OCI-LY7 (cell line): ENCODE measurements at regions not wholly inside any gene's neighbourhood (a gene's known extent, or its start where the extent isn't known, plus 50 kb on each side); places are given as distances from the start of the nearest gene placed in this dataset.

ENCODE experiments used
- CTCF ChIP-seq: fragments of 200-600 bp; sonication (generic); conservative IDR thresholded peaks from 2 replicates; pipeline ENCODE4 v1.5.1; 2014; ENCODE audit warnings: mild to moderate bottlenecking, antibody characterized with exemption, low read length, moderate library complexity, mixed read lengths
- EZH2phosphoT487 ChIP-seq: fragments of 200-600 bp; sonication (generic); IDR thresholded peaks from 2 replicates; pipeline ENCODE4 v1.6.1; 2018; ENCODE audit warnings: low read depth, borderline replicate concordance, mild to moderate bottlenecking, mixed run types, antibody characterized with exemption, low read length, moderate library complexity, mixed read lengths

GRCh38 chr4:56247646-56248045, 139.6 kb downstream of the AASDH start:
- TF ChIP-seq CTCF (no peak), EZH2phosphoT487 (no peak)
